Vagina (tissue), 2 donors: ENCODE measurements at regions not wholly inside any gene's neighbourhood (a gene's known extent, or its start where the extent isn't known, plus 50 kb on each side); places are given as distances from the start of the nearest gene placed in this dataset.

Experiments used
- POLR2A ChIP-seq, 2 donors: fragments of 450-650 bp; IDR thresholded peaks; one replicate each; pipeline ENCODE4 v1.6.1; 2017; ENCODE audit warnings: antibody characterized with exemption in 2 of 2, mild to moderate bottlenecking in 2 of 2, moderate library complexity in 2 of 2
- POLR2AphosphoS5 ChIP-seq, 2 donors: sonication (generic); formaldehyde crosslinking; IDR thresholded peaks; one replicate each; pipeline ENCODE4 v1.9.0; 2017; ENCODE audit warnings: antibody characterized with exemption in 2 of 2, mild to moderate bottlenecking in 2 of 2, low read depth in 1 of 2; ENCODE audit not compliant: insufficient read depth in 1 of 2
- TF ChIP-seq, protein P1 (sequence below), 3 experiments: fragments of 450-650 bp in 2 of 3; fragments of 200-600 bp in 1 of 3; sonication (generic) in 1 of 3; IDR thresholded peaks; one replicate each; pipeline ENCODE4 v1.5.1; 2017 to 2019; ENCODE audit warnings: antibody characterized with exemption in 3 of 3, mild to moderate bottlenecking in 2 of 3, moderate library complexity in 2 of 3

DNA sequence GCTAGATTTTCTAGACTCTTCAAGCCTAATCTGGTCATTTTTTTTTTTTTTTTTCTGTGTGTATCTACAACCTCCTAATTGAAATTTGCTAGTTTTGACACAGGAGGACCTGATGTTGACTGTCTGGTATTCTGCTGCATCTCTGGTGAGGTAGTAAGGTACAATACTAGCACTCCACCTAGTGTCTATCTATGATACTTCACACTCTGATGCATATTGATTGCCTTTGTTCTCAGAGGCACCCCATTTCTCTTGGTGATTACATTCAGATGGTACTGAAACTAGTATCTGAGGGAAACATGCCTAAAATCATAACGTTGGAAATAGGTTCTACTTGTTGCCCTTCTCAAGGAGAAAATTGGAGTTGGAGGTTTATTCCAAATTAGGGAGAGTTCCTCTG, 930.5 kb upstream of the NOVA1 start:
- TF ChIP-seq, protein P1, sequence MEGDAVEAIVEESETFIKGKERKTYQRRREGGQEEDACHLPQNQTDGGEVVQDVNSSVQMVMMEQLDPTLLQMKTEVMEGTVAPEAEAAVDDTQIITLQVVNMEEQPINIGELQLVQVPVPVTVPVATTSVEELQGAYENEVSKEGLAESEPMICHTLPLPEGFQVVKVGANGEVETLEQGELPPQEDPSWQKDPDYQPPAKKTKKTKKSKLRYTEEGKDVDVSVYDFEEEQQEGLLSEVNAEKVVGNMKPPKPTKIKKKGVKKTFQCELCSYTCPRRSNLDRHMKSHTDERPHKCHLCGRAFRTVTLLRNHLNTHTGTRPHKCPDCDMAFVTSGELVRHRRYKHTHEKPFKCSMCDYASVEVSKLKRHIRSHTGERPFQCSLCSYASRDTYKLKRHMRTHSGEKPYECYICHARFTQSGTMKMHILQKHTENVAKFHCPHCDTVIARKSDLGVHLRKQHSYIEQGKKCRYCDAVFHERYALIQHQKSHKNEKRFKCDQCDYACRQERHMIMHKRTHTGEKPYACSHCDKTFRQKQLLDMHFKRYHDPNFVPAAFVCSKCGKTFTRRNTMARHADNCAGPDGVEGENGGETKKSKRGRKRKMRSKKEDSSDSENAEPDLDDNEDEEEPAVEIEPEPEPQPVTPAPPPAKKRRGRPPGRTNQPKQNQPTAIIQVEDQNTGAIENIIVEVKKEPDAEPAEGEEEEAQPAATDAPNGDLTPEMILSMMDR (IDR thresholded peaks at IDR 0.05): peak in 1 of 3 experiments; percentile 16
- no peak for TF ChIP-seq POLR2A (IDR thresholded peaks at IDR 0.05)
- no peak for TF ChIP-seq POLR2AphosphoS5 (IDR thresholded peaks at IDR 0.05; ENCODE audit: insufficient read depth in 1 of 2, low read depth in 1 of 2)
